ENCODE measurements at regions not wholly inside any gene's neighbourhood (a gene's known extent, or its start where the extent isn't known, plus 50 kb on each side); places are given as distances from the start of the nearest gene placed in this dataset.

DNA sequence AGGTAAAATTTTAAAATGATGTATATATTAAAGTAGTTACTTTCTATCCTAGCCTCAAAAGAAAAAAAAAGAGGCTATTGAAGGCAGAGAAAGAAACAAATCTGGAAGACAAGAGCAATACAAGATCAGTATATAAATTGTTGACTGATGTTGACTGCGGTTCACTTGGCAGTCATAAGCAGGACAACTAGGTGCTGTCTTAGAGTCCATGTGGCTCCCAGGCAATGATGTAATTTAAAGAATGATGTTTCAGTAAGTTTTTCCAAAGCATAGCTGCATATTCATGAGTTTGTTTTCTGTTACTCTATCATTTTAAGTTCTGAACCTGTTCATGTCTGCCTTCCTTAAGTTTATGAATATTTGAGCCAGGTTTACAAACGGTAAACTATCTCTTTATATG, 630.2 kb downstream of the FAT4 start:
- no peak for DNase-seq
- Mint-ChIP-seq H3K27me3 (ENCODE audit: low read depth) (no peaks in the 10 kb centered on the region), H3K4me1 (ENCODE audit: low read depth) (no peaks in the 10 kb centered on the region), H3K4me3 (no peak overlapping the region), H3K9me3 (peaks cover 1 to 2% of the 10 kb centered on the region in 2 donors), H3K27ac (no peak overlapping the region), H3K36me3 (ENCODE audit: insufficient read depth in 2 of 2) (no peaks in the 10 kb centered on the region)
- ATAC-seq (replicated peaks in 1 of 2): no peak

DNA sequence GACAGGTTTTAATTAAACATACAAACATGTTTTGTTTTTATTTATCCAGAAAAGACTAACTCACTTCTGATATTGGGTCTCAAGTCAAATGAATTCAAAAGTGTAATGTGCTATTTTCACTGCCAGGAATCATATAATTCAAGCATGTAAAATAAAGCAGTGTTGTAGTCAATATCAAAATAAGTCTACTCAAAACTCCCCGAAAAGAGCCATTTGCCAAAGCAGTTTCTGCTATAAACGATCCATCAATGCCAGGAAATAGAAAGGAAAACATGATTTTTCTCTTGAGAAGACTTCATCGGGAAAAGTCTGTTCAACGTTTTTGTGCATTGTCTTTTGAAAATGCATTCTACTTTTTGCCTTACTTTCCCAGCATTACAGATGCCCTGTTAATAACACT, 633.3 kb downstream of the FAT4 start:
- no peak overlapping the region for H3K4me3 Mint-ChIP-seq
- no peaks in the 10 kb centered on the region for H3K4me1 Mint-ChIP-seq (ENCODE audit: low read depth)
- no peak overlapping the region for H3K27ac Mint-ChIP-seq
- H3K9me3 Mint-ChIP-seq: no peaks in the 10 kb centered on the region
- ATAC-seq (replicated peaks in 1 of 2) (no peak), DNase-seq (no peak)
- no peaks in the 10 kb centered on the region for H3K27me3 Mint-ChIP-seq (ENCODE audit: low read depth)
- no peaks in the 10 kb centered on the region for H3K36me3 Mint-ChIP-seq (ENCODE audit: insufficient read depth in 2 of 2)

GRCh38 chr4:125951261-125951887, 636.6 kb downstream of the FAT4 start:
- DNase-seq (no peak), ATAC-seq (replicated peaks in 1 of 2) (no peak)
- Mint-ChIP-seq H3K27me3 (ENCODE audit: low read depth) (no peaks in the 10 kb centered on the region), H3K4me1 (ENCODE audit: low read depth) (no peaks in the 10 kb centered on the region), H3K4me3 (no peak overlapping the region), H3K9me3 (no peaks in the 10 kb centered on the region), H3K27ac (no peak overlapping the region), H3K36me3 (ENCODE audit: insufficient read depth in 2 of 2) (no peaks in the 10 kb centered on the region)

DNA sequence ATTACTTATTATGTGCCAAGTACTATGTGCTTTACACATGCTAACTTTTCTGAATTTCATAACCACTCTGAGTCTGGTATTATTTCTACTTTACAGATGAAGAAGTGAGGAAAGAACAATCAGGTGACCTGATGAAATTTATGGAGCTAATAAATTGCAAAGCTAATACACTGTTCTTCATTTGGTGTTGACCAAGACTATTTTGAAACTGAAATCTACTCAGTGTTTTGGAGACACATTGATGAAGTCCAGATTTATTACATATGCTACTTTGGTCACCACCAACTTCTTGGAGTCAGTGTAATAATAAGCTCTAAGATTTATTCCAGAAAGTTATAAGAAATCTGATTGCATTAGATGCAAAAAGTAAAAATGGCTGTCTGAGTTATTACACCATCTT, 637.9 kb downstream of the FAT4 start:
- Mint-ChIP-seq H3K9me3 (no peaks in the 10 kb centered on the region), H3K4me3 (no peak overlapping the region), H3K36me3 (ENCODE audit: insufficient read depth in 2 of 2) (no peaks in the 10 kb centered on the region), H3K27me3 (ENCODE audit: low read depth) (no peaks in the 10 kb centered on the region), H3K27ac (no peak overlapping the region), H3K4me1 (ENCODE audit: low read depth) (no peaks in the 10 kb centered on the region)
- DNase-seq (no peak), ATAC-seq (replicated peaks in 1 of 2) (no peak)

- no peak for ATAC-seq (replicated peaks in 1 of 2)
- no peak for DNase-seq
- H3K27ac Mint-ChIP-seq: no peak overlapping the region
- H3K27me3 Mint-ChIP-seq (ENCODE audit: low read depth): no peaks in the 10 kb centered on the region
- no peaks in the 10 kb centered on the region for H3K4me1 Mint-ChIP-seq (ENCODE audit: low read depth)
- peaks cover 0 to 1% of the 10 kb centered on the region in 2 donors for H3K9me3 Mint-ChIP-seq
- H3K4me3 Mint-ChIP-seq: no peak overlapping the region
- no peaks in the 10 kb centered on the region for H3K36me3 Mint-ChIP-seq (ENCODE audit: insufficient read depth in 2 of 2)
Observed at GRCh38 chr4:125956276-125956675, 641.5 kb downstream of the FAT4 start.

- H3K4me3 Mint-ChIP-seq: no peak overlapping the region
- no peak overlapping the region for H3K27ac Mint-ChIP-seq
- ATAC-seq (replicated peaks in 1 of 2) (no peak), DNase-seq (no peak)
- peaks cover 4 to 6% of the 10 kb centered on the region in 2 donors for H3K9me3 Mint-ChIP-seq
- no peaks in the 10 kb centered on the region for H3K36me3 Mint-ChIP-seq (ENCODE audit: insufficient read depth in 2 of 2)
- H3K4me1 Mint-ChIP-seq (ENCODE audit: low read depth): no peaks in the 10 kb centered on the region
- no peaks in the 10 kb centered on the region for H3K27me3 Mint-ChIP-seq (ENCODE audit: low read depth)
Observed at GRCh38 chr4:125958519-125958918, 643.8 kb downstream of the FAT4 start.

- no peaks in the 10 kb centered on the region for H3K27me3 Mint-ChIP-seq (ENCODE audit: low read depth)
- no peak overlapping the region for H3K27ac Mint-ChIP-seq
- no peaks in the 10 kb centered on the region for H3K36me3 Mint-ChIP-seq (ENCODE audit: insufficient read depth in 2 of 2)
- peaks cover 5 to 9% of the 10 kb centered on the region in 2 donors for H3K9me3 Mint-ChIP-seq
- no peaks in the 10 kb centered on the region for H3K4me1 Mint-ChIP-seq (ENCODE audit: low read depth)
- H3K4me3 Mint-ChIP-seq: no peak overlapping the region
- DNase-seq: no peak
- no peak for ATAC-seq (replicated peaks in 1 of 2)
Observed at GRCh38 chr4:125961626-125962025, 646.9 kb downstream of the FAT4 start.

DNA sequence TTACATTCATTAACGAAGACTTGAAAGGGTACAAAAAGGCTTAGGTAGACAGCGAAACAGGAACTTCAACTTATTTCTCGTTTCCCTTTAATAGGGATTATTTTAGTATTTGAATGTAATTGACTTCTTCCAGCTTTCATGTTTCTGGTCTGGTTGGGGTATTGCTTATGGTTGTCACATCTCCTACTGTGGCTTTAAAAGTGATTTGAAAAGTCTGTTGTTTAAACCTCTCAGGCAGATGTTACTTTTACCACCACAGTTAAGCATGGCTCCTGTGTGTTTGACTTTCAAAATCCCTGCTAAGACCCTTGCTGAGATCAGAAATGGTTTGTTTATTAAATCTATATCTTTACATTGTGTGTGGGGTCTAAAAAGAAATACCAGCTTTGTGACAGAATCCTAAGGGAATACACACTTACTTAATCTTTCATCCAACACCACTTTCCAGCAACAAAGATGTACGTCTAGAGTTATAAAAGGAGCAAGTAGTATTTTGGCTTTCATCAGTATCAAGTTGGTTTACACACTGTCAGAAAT, 661.2 kb downstream of the FAT4 start:
- no peak overlapping the region for H3K27ac Mint-ChIP-seq
- no peaks in the 10 kb centered on the region for H3K27me3 Mint-ChIP-seq (ENCODE audit: low read depth)
- DNase-seq (no peak), ATAC-seq (replicated peaks in 1 of 2) (no peak)
- no peak overlapping the region for H3K4me3 Mint-ChIP-seq
- H3K9me3 Mint-ChIP-seq: peaks cover 10 to 12% of the 10 kb centered on the region in 2 donors
- H3K36me3 Mint-ChIP-seq (ENCODE audit: insufficient read depth in 2 of 2): no peaks in the 10 kb centered on the region
- no peaks in the 10 kb centered on the region for H3K4me1 Mint-ChIP-seq (ENCODE audit: low read depth)

- no peak for ATAC-seq (replicated peaks in 1 of 2)
- no peak overlapping the region for H3K27ac Mint-ChIP-seq
Observed at GRCh38 chr4:125979950-125980349, 665.2 kb downstream of the FAT4 start.

DNA sequence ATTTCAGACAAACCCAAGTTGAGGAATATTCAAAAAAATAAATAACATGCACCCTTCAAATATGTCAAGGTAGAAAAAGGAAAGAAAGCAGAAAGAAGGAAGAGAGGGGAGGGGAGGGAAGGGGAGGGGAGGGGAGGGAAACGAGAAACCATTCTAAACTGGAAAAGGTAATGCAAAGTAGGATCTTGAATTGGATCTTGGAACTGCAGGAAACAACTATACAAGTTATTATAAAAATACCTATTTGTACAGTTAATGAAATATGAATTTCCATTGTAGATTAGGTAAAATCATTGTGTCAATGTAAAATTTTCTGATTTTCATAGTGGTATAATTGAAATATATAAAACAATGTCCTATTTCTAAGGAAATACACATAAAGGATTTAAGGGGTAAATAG, 668.4 kb downstream of the FAT4 start:
- Mint-ChIP-seq H3K9me3 (peaks cover 4 to 9% of the 10 kb centered on the region in 2 donors), H3K4me3 (no peak overlapping the region), H3K27me3 (ENCODE audit: low read depth) (no peaks in the 10 kb centered on the region), H3K4me1 (ENCODE audit: low read depth) (no peaks in the 10 kb centered on the region), H3K27ac (no peak overlapping the region), H3K36me3 (ENCODE audit: insufficient read depth in 2 of 2) (peaks cover 0 to 1% of the 10 kb centered on the region in 2 donors)
- ATAC-seq (replicated peaks in 1 of 2): no peak
- DNase-seq: no peak

More at GRCh38 chr4:125979950-125980349, 665.2 kb downstream of the FAT4 start:
- DNase-seq: no peak
- Mint-ChIP-seq H3K27me3 (ENCODE audit: low read depth) (no peaks in the 10 kb centered on the region), H3K4me3 (no peak overlapping the region), H3K9me3 (peaks cover 4 to 9% of the 10 kb centered on the region in 2 donors), H3K4me1 (ENCODE audit: low read depth) (no peaks in the 10 kb centered on the region), H3K36me3 (ENCODE audit: insufficient read depth in 2 of 2) (no peaks in the 10 kb centered on the region)

GRCh38 chr4:125985856-125986255, 671.1 kb downstream of the FAT4 start:
- Mint-ChIP-seq H3K4me1 (ENCODE audit: low read depth) (no peaks in the 10 kb centered on the region), H3K9me3 (peaks cover 2 to 4% of the 10 kb centered on the region in 2 donors), H3K27me3 (ENCODE audit: low read depth) (no peaks in the 10 kb centered on the region), H3K36me3 (ENCODE audit: insufficient read depth in 2 of 2) (peaks cover 0 to 1% of the 10 kb centered on the region in 2 donors), H3K27ac (no peak overlapping the region), H3K4me3 (no peak overlapping the region)
- no peak for DNase-seq
- ATAC-seq (replicated peaks in 1 of 2): no peak

DNA sequence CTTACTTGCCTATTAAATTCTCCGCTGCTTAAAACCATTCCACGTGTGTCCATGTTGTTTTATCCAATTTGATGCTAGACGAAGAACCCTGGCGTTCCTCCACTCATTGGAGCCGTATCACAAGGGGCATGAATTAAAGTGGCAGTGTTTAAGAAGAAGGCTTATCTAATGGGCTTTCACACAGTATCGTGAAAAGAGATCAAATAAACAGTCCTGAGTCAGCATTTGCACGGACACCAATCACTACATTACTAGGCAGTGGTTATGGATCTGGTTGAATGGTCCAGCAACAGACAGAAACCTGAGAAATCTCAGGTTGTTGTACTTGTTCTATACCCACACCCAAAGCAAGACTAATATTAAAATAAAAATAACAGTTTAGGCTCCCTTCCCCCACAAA, 671.6 kb downstream of the FAT4 start:
- Mint-ChIP-seq H3K4me1 (ENCODE audit: low read depth) (no peaks in the 10 kb centered on the region), H3K4me3 (no peak overlapping the region), H3K9me3 (peaks cover 2 to 3% of the 10 kb centered on the region in 2 donors), H3K36me3 (ENCODE audit: insufficient read depth in 2 of 2) (peaks cover 0 to 1% of the 10 kb centered on the region in 2 donors), H3K27ac (no peak overlapping the region), H3K27me3 (ENCODE audit: low read depth) (no peaks in the 10 kb centered on the region)
- no peak for DNase-seq
- no peak for ATAC-seq (replicated peaks in 1 of 2)

DNA sequence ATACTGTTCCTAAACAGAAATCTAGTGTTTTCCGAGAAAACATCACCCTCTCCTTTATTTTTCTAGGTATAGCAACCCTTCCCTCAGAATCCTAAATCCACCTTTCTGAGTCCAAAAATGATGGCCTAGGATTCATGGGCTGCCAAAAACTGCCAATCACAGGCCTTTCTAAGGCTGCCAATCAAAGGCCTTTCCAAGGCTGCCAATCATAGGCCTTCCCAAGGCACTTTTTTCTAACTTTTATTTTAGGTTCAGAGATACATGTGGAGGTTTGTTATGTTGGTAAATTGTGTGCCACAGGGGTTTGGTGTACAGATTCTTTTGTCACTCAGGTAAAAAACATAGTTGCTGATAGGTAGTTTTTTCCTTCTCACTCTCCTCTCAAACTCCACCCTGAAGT, 673.7 kb downstream of the FAT4 start:
- ATAC-seq (replicated peaks in 1 of 2): no peak
- peaks cover 0 to 1% of the 10 kb centered on the region in 2 donors for H3K36me3 Mint-ChIP-seq (ENCODE audit: insufficient read depth in 2 of 2)
- H3K27ac Mint-ChIP-seq: no peak overlapping the region
- H3K4me1 Mint-ChIP-seq (ENCODE audit: low read depth): no peaks in the 10 kb centered on the region
- H3K4me3 Mint-ChIP-seq: no peak overlapping the region
- no peaks in the 10 kb centered on the region for H3K9me3 Mint-ChIP-seq
- DNase-seq: no peak
- no peaks in the 10 kb centered on the region for H3K27me3 Mint-ChIP-seq (ENCODE audit: low read depth)

- no peaks in the 10 kb centered on the region for H3K36me3 Mint-ChIP-seq (ENCODE audit: insufficient read depth in 2 of 2)
Observed at GRCh38 chr4:125991398-125991797, 676.6 kb downstream of the FAT4 start.

More at GRCh38 chr4:125991398-125991797, 676.6 kb downstream of the FAT4 start:
- Mint-ChIP-seq H3K9me3 (no peaks in the 10 kb centered on the region), H3K4me3 (no peak overlapping the region), H3K27me3 (ENCODE audit: low read depth) (no peaks in the 10 kb centered on the region), H3K4me1 (ENCODE audit: low read depth) (no peaks in the 10 kb centered on the region), H3K27ac (no peak overlapping the region)
- DNase-seq (no peak), ATAC-seq (replicated peaks in 1 of 2) (no peak)

All from activated T-cell treated with anti-CD3 and anti-CD28 coated beads, Interleukin-2, amount 50 U/mL, for 72 hours (primary cell).